ENCODE measurements at regions not wholly inside any gene's neighbourhood (a gene's known extent, or its start where the extent isn't known, plus 50 kb on each side); places are given as distances from the start of the nearest gene placed in this dataset.

- no peak for TF ChIP-seq CTCF (IDR thresholded peaks at IDR 0.05)
- no peak for TF ChIP-seq POLR2AphosphoS5 (IDR thresholded peaks at IDR 0.05)
These were observed 656.9 kb downstream of the NTRK3 start for GRCh38 chr15:87599616-87600015.

Measured in prostate gland (tissue), 2 donors.